ENCODE measurements at regions not wholly inside any gene's neighbourhood (a gene's known extent, or its start where the extent isn't known, plus 50 kb on each side); places are given as distances from the start of the nearest gene placed in this dataset.

GRCh38 chr13:22018076-22018835 is 347.4 kb downstream of the FGF9 start:
- Histone ChIP-seq H3K36me3 (ENCODE audit: control insufficient read depth in 2 of 2, extremely low read depth in 1 of 2, insufficient read depth in 2 of 2, low read length in 2 of 2) (no peaks in the 10 kb centered on the region), H3K4me1 (ENCODE audit: control insufficient read depth, extremely low read depth, insufficient read depth, low read length) (no peaks in the 10 kb centered on the region), H3K4me3 (replicated peaks in 1 of 3; ENCODE audit: insufficient read depth in 1 of 3, low read depth in 1 of 3, low read length in 3 of 3) (no peak overlapping the region), H4K20me1 (replicated peaks; ENCODE audit: control insufficient read depth, extremely low read depth, insufficient read depth, low read length) (no peaks in the 10 kb centered on the region), H2AFZ (ENCODE audit: low read depth, low read length) (no peak overlapping the region), H3K79me2 (ENCODE audit: control insufficient read depth, insufficient read depth, low read length) (no peaks in the 10 kb centered on the region), H3K9me1 (replicated peaks; ENCODE audit: control insufficient read depth, extremely low read depth, insufficient read depth, low read length) (no peaks in the 10 kb centered on the region), H3K9me3 (replicated peaks; ENCODE audit: control insufficient read depth, insufficient read depth, low read length) (no peaks in the 10 kb centered on the region), H3K27me3 (ENCODE audit: control insufficient read depth in 2 of 2, insufficient read depth in 2 of 2, low read length in 2 of 2) (no peaks in the 10 kb centered on the region), H3K9ac (replicated peaks; ENCODE audit: extremely low read depth, insufficient read depth, low read length) (no peak overlapping the region), H3K27ac (ENCODE audit: insufficient read depth, low read depth, low read length) (no peak overlapping the region), H3K4me2 (ENCODE audit: insufficient read depth, low read length) (no peak overlapping the region)
- dilution Hi-C loops (cut with MboI; ENCODE audit: extremely low pct_ligation_motif_present, low sequenced_read_pairs) = no loop called here
- POLR2A ChIA-PET = no interaction called here
- BruUV-seq (replicated peaks) = no TSS peak
- CTCF ChIA-PET = no interaction called here
- TF ChIP-seq POLR2AphosphoS5 (IDR thresholded peaks at IDR 0.05; ENCODE audit: insufficient read depth, low read depth, low read length) = no peak
- TF ChIP-seq MYC (IDR thresholded peaks at IDR 0.05; ENCODE audit: low read depth, low read length) = no peak
- TF ChIP-seq FOS (IDR thresholded peaks at IDR 0.05; ENCODE audit: borderline replicate concordance, insufficient read depth, low read length) = no peak
- TF ChIP-seq JUN (IDR thresholded peaks at IDR 0.05; ENCODE audit: borderline replicate concordance, insufficient read depth, insufficient read length, low read depth) = no peak
- DNase-seq (ENCODE audit: low read depth, low spot score) = no peak
- FAIRE-seq = no peak
- intact Hi-C loops (cut with micrococcal nuclease) = no loop called here

DNA sequence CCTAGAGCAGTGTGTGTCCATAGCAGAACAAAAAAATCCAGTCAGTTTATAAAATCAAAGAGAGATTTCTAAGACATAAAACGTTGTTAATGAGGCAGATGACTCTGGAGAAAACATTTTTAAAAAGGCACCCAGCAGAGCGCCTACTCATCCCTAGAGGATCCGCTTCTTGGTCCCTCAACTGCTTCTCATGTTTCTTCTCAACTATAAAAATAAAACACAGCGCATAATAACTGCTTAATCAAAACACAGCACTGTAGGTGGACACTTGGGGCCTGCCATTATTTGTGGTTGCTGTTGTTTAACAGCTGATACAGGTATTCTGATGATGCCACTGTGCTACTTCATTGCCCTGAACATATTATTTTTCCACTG is 347.9 kb downstream of the FGF9 start:
- ChIA-PET CTCF (no interaction called here), POLR2A (no interaction called here)
- Histone ChIP-seq H3K4me2 (ENCODE audit: insufficient read depth, low read length) (no peak overlapping the region), H3K9me3 (replicated peaks; ENCODE audit: control insufficient read depth, insufficient read depth, low read length) (no peaks in the 10 kb centered on the region), H3K36me3 (ENCODE audit: control insufficient read depth in 2 of 2, extremely low read depth in 1 of 2, insufficient read depth in 2 of 2, low read length in 2 of 2) (no peaks in the 10 kb centered on the region), H3K9me1 (replicated peaks; ENCODE audit: control insufficient read depth, extremely low read depth, insufficient read depth, low read length) (no peaks in the 10 kb centered on the region), H3K9ac (replicated peaks; ENCODE audit: extremely low read depth, insufficient read depth, low read length) (no peak overlapping the region), H3K4me3 (replicated peaks in 1 of 3; ENCODE audit: insufficient read depth in 1 of 3, low read depth in 1 of 3, low read length in 3 of 3) (no peak overlapping the region), H3K4me1 (ENCODE audit: control insufficient read depth, extremely low read depth, insufficient read depth, low read length) (no peaks in the 10 kb centered on the region), H3K27ac (ENCODE audit: insufficient read depth, low read depth, low read length) (no peak overlapping the region), H4K20me1 (replicated peaks; ENCODE audit: control insufficient read depth, extremely low read depth, insufficient read depth, low read length) (no peaks in the 10 kb centered on the region), H3K79me2 (ENCODE audit: control insufficient read depth, insufficient read depth, low read length) (no peaks in the 10 kb centered on the region), H2AFZ (ENCODE audit: low read depth, low read length) (no peak overlapping the region), H3K27me3 (ENCODE audit: control insufficient read depth in 2 of 2, insufficient read depth in 2 of 2, low read length in 2 of 2) (no peaks in the 10 kb centered on the region)
- BruUV-seq (replicated peaks) = no TSS peak
- dilution Hi-C loops (cut with MboI; ENCODE audit: extremely low pct_ligation_motif_present, low sequenced_read_pairs) (no loop called here), intact Hi-C loops (cut with micrococcal nuclease) (no loop called here)
- DNase-seq (ENCODE audit: low read depth, low spot score) = no peak
- FAIRE-seq = no peak
- TF ChIP-seq EZH2 (IDR thresholded peaks at IDR 0.05; ENCODE audit: borderline replicate concordance, low read depth, low read length, severe bottlenecking) (no peak), POLR2AphosphoS5 (IDR thresholded peaks at IDR 0.05; ENCODE audit: insufficient read depth, low read depth, low read length) (no peak)
- TF ChIP-seq, protein P1, sequence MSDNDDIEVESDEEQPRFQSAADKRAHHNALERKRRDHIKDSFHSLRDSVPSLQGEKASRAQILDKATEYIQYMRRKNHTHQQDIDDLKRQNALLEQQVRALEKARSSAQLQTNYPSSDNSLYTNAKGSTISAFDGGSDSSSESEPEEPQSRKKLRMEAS (IDR thresholded peaks at IDR 0.05; ENCODE audit: insufficient read depth, insufficient read length) = no peak

All from endothelial cell of umbilical vein (primary cell).